Lung microvascular endothelial cell (primary cell): ENCODE measurements at regions not wholly inside any gene's neighbourhood (a gene's known extent, or its start where the extent isn't known, plus 50 kb on each side); places are given as distances from the start of the nearest gene placed in this dataset.

Experiments used
- DNase-seq, 2 donors: peaks; one replicate each; pipeline versions ENCODE4 v3.0.0 to v3.0.0-alpha.2; 2010; ENCODE audit warnings: low read depth in 2 of 2

- DNase-seq: no peak
Observed at GRCh38 chr4:34619531-34620162, 1624.7 kb downstream of the ARAP2 start.

- no peak for DNase-seq
Observed at GRCh38 chr4:34628471-34628870, 1615.8 kb downstream of the ARAP2 start.

- DNase-seq: no peak
Observed at GRCh38 chr4:34629451-34629850, 1614.9 kb downstream of the ARAP2 start.

GRCh38 chr4:34633241-34633640, 1611.1 kb downstream of the ARAP2 start:
- no peak for DNase-seq

- DNase-seq: no peak
Observed at GRCh38 chr4:34636623-34637022, 1607.7 kb downstream of the ARAP2 start.

GRCh38 chr4:34643476-34643875, 1600.8 kb downstream of the ARAP2 start:
- no peak for DNase-seq

- no peak for DNase-seq
Observed at GRCh38 chr4:34644579-34645115, 1599.7 kb downstream of the ARAP2 start.

GRCh38 chr4:34649716-34650115, 1594.6 kb downstream of the ARAP2 start:
- no peak for DNase-seq

- no peak for DNase-seq
Observed at GRCh38 chr4:34664051-34664450, 1580.3 kb downstream of the ARAP2 start.

- no peak for DNase-seq
Observed at GRCh38 chr4:34676400-34676799, 1567.9 kb downstream of the ARAP2 start.

GRCh38 chr4:34678431-34678830, 1565.9 kb downstream of the ARAP2 start:
- DNase-seq: no peak

GRCh38 chr4:34679228-34679627, 1565.1 kb downstream of the ARAP2 start:
- no peak for DNase-seq

GRCh38 chr4:34709564-34709963, 1534.8 kb downstream of the ARAP2 start:
- no peak for DNase-seq

GRCh38 chr4:34718576-34719245, 1525.6 kb downstream of the ARAP2 start:
- no peak for DNase-seq

GRCh38 chr4:34720571-34720970, 1523.7 kb downstream of the ARAP2 start:
- DNase-seq: peak in 1 of 2 donors; percentile 0

GRCh38 chr4:34721835-34722234, 1522.5 kb downstream of the ARAP2 start:
- no peak for DNase-seq

GRCh38 chr4:34723605-34724004, 1520.7 kb downstream of the ARAP2 start:
- no peak for DNase-seq

- no peak for DNase-seq
Observed at GRCh38 chr4:34724491-34724890, 1519.8 kb downstream of the ARAP2 start.

- DNase-seq: no peak
Observed at GRCh38 chr4:34731070-34731469, 1513.2 kb downstream of the ARAP2 start.

- DNase-seq: no peak
Observed at GRCh38 chr4:34732176-34732950, 1512.0 kb downstream of the ARAP2 start.

GRCh38 chr4:34733185-34733941, 1511.0 kb downstream of the ARAP2 start:
- no peak for DNase-seq

- DNase-seq: no peak
Observed at GRCh38 chr4:34766935-34767334, 1477.4 kb downstream of the ARAP2 start.
